Glutamatergic neuron (in vitro differentiated cells): ENCODE measurements at regions not wholly inside any gene's neighbourhood (a gene's known extent, or its start where the extent isn't known, plus 50 kb on each side); places are given as distances from the start of the nearest gene placed in this dataset.

Experiments
- DNase-seq: peaks from one replicate; pipeline ENCODE4 v3.0.0; 2022
- H3K27ac Mint-ChIP-seq: one replicate; pipeline ENCODE4 v1.8.0; 2020; ENCODE audit warnings: mild to moderate bottlenecking, mixed read lengths, inconsistent platforms; ENCODE audit not compliant: unreplicated experiment
- H3K27me3 Mint-ChIP-seq: one replicate; pipeline ENCODE4 v1.8.0; 2020; ENCODE audit warnings: mild to moderate bottlenecking, moderate library complexity, mixed read lengths, inconsistent platforms; ENCODE audit not compliant: unreplicated experiment
- H3K36me3 Mint-ChIP-seq: one replicate; pipeline ENCODE4 v1.8.0; 2020; ENCODE audit warnings: mild to moderate bottlenecking, mixed read lengths, inconsistent platforms; ENCODE audit not compliant: unreplicated experiment
- H3K4me1 Mint-ChIP-seq: one replicate; pipeline ENCODE4 v1.8.0; 2020; ENCODE audit warnings: mild to moderate bottlenecking, low read depth, mixed read lengths, inconsistent platforms; ENCODE audit not compliant: unreplicated experiment
- H3K4me3 Mint-ChIP-seq: one replicate; pipeline ENCODE4 v1.8.0; 2020; ENCODE audit warnings: mild to moderate bottlenecking, mixed read lengths, inconsistent platforms; ENCODE audit not compliant: unreplicated experiment
- H3K9me3 Mint-ChIP-seq: one replicate; pipeline ENCODE4 v1.8.0; 2020; ENCODE audit warnings: mild to moderate bottlenecking, moderate library complexity, mixed read lengths, inconsistent platforms; ENCODE audit not compliant: unreplicated experiment
- TF ChIP-seq, protein P1 (sequence below): fragments of 200-600 bp; sonication (generic); IDR thresholded peaks from one replicate; pipeline ENCODE4 v1.5.0; 2021; ENCODE audit not compliant: partially characterized antibody, unreplicated experiment

DNA sequence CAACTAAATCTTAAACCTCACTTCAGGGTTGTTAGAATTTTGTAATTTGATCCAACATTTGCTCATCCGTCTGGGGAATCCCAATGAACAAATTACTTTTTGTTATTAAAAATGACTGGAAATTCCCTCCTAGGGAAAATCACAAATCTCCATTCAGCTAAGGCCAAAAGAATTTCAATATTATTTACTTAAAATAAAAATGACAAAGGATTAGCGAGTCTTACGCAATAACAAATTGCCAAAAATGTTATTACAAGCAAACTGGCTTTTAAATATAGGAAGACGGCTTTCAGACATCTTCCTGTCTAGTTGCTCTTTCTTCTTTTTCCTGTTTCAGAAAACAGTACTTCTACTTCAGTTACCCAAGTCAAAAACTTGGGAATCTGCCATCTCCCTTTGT is 92.4 kb upstream of the TSPAN8 start:
- H3K9me3 Mint-ChIP-seq, result peaks cover 3% of the 10 kb centered on the region
- no peak for DNase-seq
- H3K27ac Mint-ChIP-seq, result no peak overlapping the region
- peaks cover 12% of the 10 kb centered on the region for H3K36me3 Mint-ChIP-seq
- no peak overlapping the region for H3K4me3 Mint-ChIP-seq
- TF ChIP-seq, protein P1, sequence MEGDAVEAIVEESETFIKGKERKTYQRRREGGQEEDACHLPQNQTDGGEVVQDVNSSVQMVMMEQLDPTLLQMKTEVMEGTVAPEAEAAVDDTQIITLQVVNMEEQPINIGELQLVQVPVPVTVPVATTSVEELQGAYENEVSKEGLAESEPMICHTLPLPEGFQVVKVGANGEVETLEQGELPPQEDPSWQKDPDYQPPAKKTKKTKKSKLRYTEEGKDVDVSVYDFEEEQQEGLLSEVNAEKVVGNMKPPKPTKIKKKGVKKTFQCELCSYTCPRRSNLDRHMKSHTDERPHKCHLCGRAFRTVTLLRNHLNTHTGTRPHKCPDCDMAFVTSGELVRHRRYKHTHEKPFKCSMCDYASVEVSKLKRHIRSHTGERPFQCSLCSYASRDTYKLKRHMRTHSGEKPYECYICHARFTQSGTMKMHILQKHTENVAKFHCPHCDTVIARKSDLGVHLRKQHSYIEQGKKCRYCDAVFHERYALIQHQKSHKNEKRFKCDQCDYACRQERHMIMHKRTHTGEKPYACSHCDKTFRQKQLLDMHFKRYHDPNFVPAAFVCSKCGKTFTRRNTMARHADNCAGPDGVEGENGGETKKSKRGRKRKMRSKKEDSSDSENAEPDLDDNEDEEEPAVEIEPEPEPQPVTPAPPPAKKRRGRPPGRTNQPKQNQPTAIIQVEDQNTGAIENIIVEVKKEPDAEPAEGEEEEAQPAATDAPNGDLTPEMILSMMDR, result no peak
- H3K27me3 Mint-ChIP-seq, result no peaks in the 10 kb centered on the region
- H3K4me1 Mint-ChIP-seq, result no peaks in the 10 kb centered on the region

DNA sequence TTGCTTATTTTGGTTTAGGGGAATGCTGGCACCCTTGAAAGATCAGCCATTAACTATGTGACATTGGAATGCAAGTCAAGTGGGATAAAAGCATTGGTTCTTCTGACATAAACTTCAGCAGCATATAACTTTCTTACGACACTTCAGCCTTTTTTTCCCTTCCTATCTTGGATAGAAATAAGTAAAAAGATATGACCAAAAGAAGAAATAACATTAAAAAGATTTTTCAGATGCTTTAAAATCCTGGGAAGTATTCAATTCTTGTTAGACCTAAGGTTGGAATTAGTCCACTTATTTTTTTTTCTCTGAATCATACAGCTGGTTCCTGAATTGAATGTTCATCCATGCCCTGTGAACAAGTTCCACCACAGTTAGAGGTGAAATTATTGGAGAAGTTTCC is 85.6 kb upstream of the TSPAN8 start:
- H3K27me3 Mint-ChIP-seq, result peaks cover 2% of the 10 kb centered on the region
- H3K4me3 Mint-ChIP-seq, result no peak overlapping the region
- no peak overlapping the region for H3K27ac Mint-ChIP-seq
- no peaks in the 10 kb centered on the region for H3K4me1 Mint-ChIP-seq
- H3K36me3 Mint-ChIP-seq, result no peaks in the 10 kb centered on the region
- DNase-seq, result no peak
- TF ChIP-seq, protein P1, result no peak
- H3K9me3 Mint-ChIP-seq, result no peaks in the 10 kb centered on the region

DNA sequence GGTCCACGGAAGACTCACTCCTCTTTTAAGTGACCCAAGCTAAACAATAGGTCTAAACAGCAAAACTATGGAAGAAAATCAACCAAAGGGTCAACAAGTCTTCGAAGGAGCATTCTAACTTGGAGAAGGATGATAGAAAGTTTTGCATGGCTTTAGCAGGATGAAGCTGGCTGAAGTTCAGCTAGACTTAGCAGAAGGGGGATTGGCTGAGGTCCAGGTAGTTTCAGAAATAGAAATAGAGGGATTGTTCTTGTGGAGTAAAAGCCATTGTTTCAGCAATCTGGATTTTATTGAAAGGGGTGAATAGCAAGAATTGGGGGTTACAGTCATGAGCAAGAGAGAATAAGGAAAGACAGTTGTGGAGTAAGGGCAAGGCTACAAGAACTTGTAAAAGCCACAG is 84.7 kb upstream of the TSPAN8 start:
- no peaks in the 10 kb centered on the region for H3K9me3 Mint-ChIP-seq
- H3K4me3 Mint-ChIP-seq, result no peak overlapping the region
- H3K4me1 Mint-ChIP-seq, result no peaks in the 10 kb centered on the region
- no peak overlapping the region for H3K27ac Mint-ChIP-seq
- no peak for DNase-seq
- H3K27me3 Mint-ChIP-seq, result peaks cover 2% of the 10 kb centered on the region
- TF ChIP-seq, protein P1, result no peak
- H3K36me3 Mint-ChIP-seq, result no peaks in the 10 kb centered on the region

DNA sequence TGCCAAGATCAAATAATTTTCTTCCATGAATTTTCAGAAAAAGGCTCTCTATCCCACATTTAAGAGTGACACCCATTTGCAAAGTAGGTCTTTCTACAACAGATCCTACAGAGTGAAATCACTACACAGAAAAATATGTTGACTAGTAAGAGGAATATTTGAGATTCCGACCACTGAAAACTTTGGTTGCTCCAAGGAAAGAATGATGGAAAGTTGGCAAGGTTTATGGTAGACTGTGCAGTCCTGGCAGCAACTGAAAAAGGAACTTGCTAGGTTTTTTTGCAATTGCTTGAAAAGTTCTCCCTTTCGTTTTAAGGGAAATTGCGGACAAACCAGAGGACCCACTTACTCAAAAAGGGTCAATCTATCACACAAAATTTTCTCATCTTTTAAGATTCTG is 83.1 kb upstream of the TSPAN8 start:
- Mint-ChIP-seq H3K4me1 (peaks cover 3% of the 10 kb centered on the region), H3K27me3 (peaks cover 2% of the 10 kb centered on the region), H3K9me3 (no peaks in the 10 kb centered on the region), H3K27ac (no peak overlapping the region), H3K36me3 (no peaks in the 10 kb centered on the region), H3K4me3 (no peak overlapping the region)
- DNase-seq, result no peak
- TF ChIP-seq, protein P1, result no peak

DNA sequence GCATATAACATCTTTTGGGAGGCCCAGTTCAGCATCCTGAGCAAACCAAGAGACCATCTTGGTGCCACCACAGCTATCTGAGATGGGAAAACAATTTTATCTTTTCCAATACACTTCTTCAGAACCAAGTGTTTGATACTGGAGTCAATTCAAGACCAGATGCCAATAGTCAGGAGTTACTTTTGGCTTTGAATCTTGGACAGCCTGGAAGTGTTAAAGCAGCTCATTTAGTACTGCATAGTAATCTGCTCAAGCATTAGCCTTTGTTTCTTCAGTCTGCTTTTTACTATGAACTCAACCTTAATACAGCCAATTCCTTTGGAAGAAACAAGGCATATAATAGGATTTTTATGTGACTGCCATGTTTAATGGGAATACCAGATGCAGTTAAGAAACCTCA is 81.9 kb upstream of the TSPAN8 start:
- DNase-seq, result no peak
- peaks cover 2% of the 10 kb centered on the region for H3K27me3 Mint-ChIP-seq
- TF ChIP-seq, protein P1, result no peak
- H3K9me3 Mint-ChIP-seq, result peaks cover 1% of the 10 kb centered on the region
- H3K4me3 Mint-ChIP-seq, result no peak overlapping the region
- peaks cover 8% of the 10 kb centered on the region for H3K4me1 Mint-ChIP-seq
- H3K27ac Mint-ChIP-seq, result no peak overlapping the region
- no peaks in the 10 kb centered on the region for H3K36me3 Mint-ChIP-seq
